ENCODE measurements at regions not wholly inside any gene's neighbourhood (a gene's known extent, or its start where the extent isn't known, plus 50 kb on each side); places are given as distances from the start of the nearest gene placed in this dataset.

GRCh38 chr5:107275333-107275732 is 395.4 kb downstream of the EFNA5 start:
- WGBS = 0% methylated on average over 1 of the region's 1 CpG

GRCh38 chr5:107274571-107274970 is 396.2 kb downstream of the EFNA5 start:
- H3K27ac ChIP-seq = no peak overlapping the region
- no peaks in the 10 kb centered on the region for H3K36me3 ChIP-seq
- intact Hi-C loops (cut with DNase I) = no loop called here
- H3K27me3 ChIP-seq (replicated peaks; ENCODE audit: insufficient read depth) = no peaks in the 10 kb centered on the region
- TF ChIP-seq CTCF (IDR thresholded peaks at IDR 0.05) (no peak), POLR2A (IDR thresholded peaks at IDR 0.05) (no peak), POLR2AphosphoS5 (IDR thresholded peaks at IDR 0.05) (no peak)
- H3K9me3 ChIP-seq = no peaks in the 10 kb centered on the region
- WGBS = 100% methylated on average over 1 of the region's 1 CpG
- H3K4me3 ChIP-seq = no peak overlapping the region
- DNase-seq (ENCODE audit: low spot score) = no peak
- H3K4me1 ChIP-seq (replicated peaks) = no peaks in the 10 kb centered on the region

More at GRCh38 chr5:107275333-107275732, 395.4 kb downstream of the EFNA5 start:
- intact Hi-C loops (cut with DNase I) = no loop called here
- Histone ChIP-seq H3K9me3 (no peaks in the 10 kb centered on the region), H3K36me3 (no peaks in the 10 kb centered on the region), H3K4me1 (replicated peaks) (no peaks in the 10 kb centered on the region), H3K4me3 (no peak overlapping the region), H3K27me3 (replicated peaks; ENCODE audit: insufficient read depth) (no peaks in the 10 kb centered on the region), H3K27ac (no peak overlapping the region)
- TF ChIP-seq POLR2A (IDR thresholded peaks at IDR 0.05) (no peak), CTCF (IDR thresholded peaks at IDR 0.05) (no peak), POLR2AphosphoS5 (IDR thresholded peaks at IDR 0.05) (no peak)
- no peak for DNase-seq (ENCODE audit: low spot score)

GRCh38 chr5:107272954-107273353 is 397.8 kb downstream of the EFNA5 start:
- Histone ChIP-seq H3K36me3 (no peaks in the 10 kb centered on the region), H3K27ac (no peak overlapping the region), H3K27me3 (replicated peaks; ENCODE audit: insufficient read depth) (no peaks in the 10 kb centered on the region), H3K4me3 (no peak overlapping the region), H3K9me3 (no peaks in the 10 kb centered on the region), H3K4me1 (replicated peaks) (no peaks in the 10 kb centered on the region)
- no peak for DNase-seq (ENCODE audit: low spot score)
- TF ChIP-seq CTCF (IDR thresholded peaks at IDR 0.05) (no peak), POLR2AphosphoS5 (IDR thresholded peaks at IDR 0.05) (no peak), POLR2A (IDR thresholded peaks at IDR 0.05) (no peak)
- intact Hi-C loops (cut with DNase I) = no loop called here
- WGBS = 65% methylated on average over 4 of the region's 4 CpGs

GRCh38 chr5:107272509-107272908 is 398.2 kb downstream of the EFNA5 start:
- TF ChIP-seq POLR2A (IDR thresholded peaks at IDR 0.05) (no peak), POLR2AphosphoS5 (IDR thresholded peaks at IDR 0.05) (no peak), CTCF (IDR thresholded peaks at IDR 0.05) (no peak)
- intact Hi-C loops (cut with DNase I) = no loop called here
- WGBS = 79% methylated on average over 3 of the region's 3 CpGs
- no peak overlapping the region for H3K27ac ChIP-seq
- no peaks in the 10 kb centered on the region for H3K4me1 ChIP-seq (replicated peaks)
- H3K36me3 ChIP-seq = no peaks in the 10 kb centered on the region
- DNase-seq (ENCODE audit: low spot score) = no peak
- no peak overlapping the region for H3K4me3 ChIP-seq
- no peaks in the 10 kb centered on the region for H3K9me3 ChIP-seq
- H3K27me3 ChIP-seq (replicated peaks; ENCODE audit: insufficient read depth) = no peaks in the 10 kb centered on the region

GRCh38 chr5:107271682-107272350 is 398.9 kb downstream of the EFNA5 start:
- Histone ChIP-seq H3K9me3 (no peaks in the 10 kb centered on the region), H3K4me1 (replicated peaks) (no peaks in the 10 kb centered on the region), H3K4me3 (no peak overlapping the region), H3K36me3 (no peaks in the 10 kb centered on the region), H3K27ac (no peak overlapping the region), H3K27me3 (replicated peaks; ENCODE audit: insufficient read depth) (no peaks in the 10 kb centered on the region)
- intact Hi-C loops (cut with DNase I) = no loop called here
- TF ChIP-seq POLR2AphosphoS5 (IDR thresholded peaks at IDR 0.05) (no peak), CTCF (IDR thresholded peaks at IDR 0.05) (no peak), POLR2A (IDR thresholded peaks at IDR 0.05) (no peak)
- 98% methylated on average over 1 of the region's 1 CpG for WGBS
- no peak for DNase-seq (ENCODE audit: low spot score)
